LNCaP clone FGC (cell line): ENCODE measurements at regions not wholly inside any gene's neighbourhood (a gene's known extent, or its start where the extent isn't known, plus 50 kb on each side); places are given as distances from the start of the nearest gene placed in this dataset.

Source experiments
- DNase-seq: peaks from one replicate; pipeline ENCODE4 v3.0.0-alpha.2; 2011; ENCODE audit warnings: low read depth
- H3K4me3 ChIP-seq: 2 replicates; pipeline ENCODE4 v1.5.1; 2011; ENCODE audit warnings: mild to moderate bottlenecking, low read depth, low read length, control low read depth
- CTCF ChIP-seq: IDR thresholded peaks from 2 replicates; pipeline ENCODE4 v1.5.1; 2012; ENCODE audit warnings: mild to moderate bottlenecking; ENCODE audit not compliant: control insufficient read depth, insufficient read depth; ENCODE audit errors: extremely low read depth

GRCh38 chr18:30265190-30265589 is 777.4 kb downstream of the DSC3 start:
- no peak for TF ChIP-seq CTCF
- H3K4me3 ChIP-seq = no peak overlapping the region; the same call in 1 of the 2 replicates
- peak; percentile 53 for DNase-seq

GRCh38 chr18:30254331-30254730 is 788.2 kb downstream of the DSC3 start:
- H3K4me3 ChIP-seq = no peak overlapping the region
- DNase-seq = no peak
- no peak for TF ChIP-seq CTCF

GRCh38 chr18:30248056-30248455 is 794.5 kb downstream of the DSC3 start:
- DNase-seq = no peak
- no peak for TF ChIP-seq CTCF
- H3K4me3 ChIP-seq = no peak overlapping the region

GRCh38 chr18:30245766-30246455 is 796.6 kb downstream of the DSC3 start:
- no peak overlapping the region for H3K4me3 ChIP-seq
- no peak for TF ChIP-seq CTCF
- DNase-seq = peak; percentile 27

- no peak for TF ChIP-seq CTCF
- DNase-seq = no peak
- no peak overlapping the region for H3K4me3 ChIP-seq
Observed at GRCh38 chr18:30234755-30235154, 807.8 kb downstream of the DSC3 start.

- DNase-seq = peak; percentile 87
- no peak overlapping the region for H3K4me3 ChIP-seq
- no peak for TF ChIP-seq CTCF
Observed at GRCh38 chr18:30211112-30211511, 831.4 kb downstream of the DSC3 start.

GRCh38 chr18:30208546-30208945 is 834.0 kb downstream of the DSC3 start:
- H3K4me3 ChIP-seq = no peak overlapping the region
- no peak for DNase-seq
- no peak for TF ChIP-seq CTCF
